Upper lobe of left lung (tissue), 4 donors: ENCODE measurements at regions not wholly inside any gene's neighbourhood (a gene's known extent, or its start where the extent isn't known, plus 50 kb on each side); places are given as distances from the start of the nearest gene placed in this dataset.

Source experiments
- POLR2A ChIP-seq, 4 donors: fragments of 450-650 bp; IDR thresholded peaks; one replicate each; pipeline ENCODE4 v1.5.1; 2016 to 2017; ENCODE audit warnings: antibody characterized with exemption in 4 of 4, mild to moderate bottlenecking in 2 of 4
- POLR2AphosphoS5 ChIP-seq, 2 donors: sonication (generic); formaldehyde crosslinking; IDR thresholded peaks; one replicate each; pipeline ENCODE4 v1.5.1; 2017; ENCODE audit warnings: antibody characterized with exemption in 2 of 2

DNA sequence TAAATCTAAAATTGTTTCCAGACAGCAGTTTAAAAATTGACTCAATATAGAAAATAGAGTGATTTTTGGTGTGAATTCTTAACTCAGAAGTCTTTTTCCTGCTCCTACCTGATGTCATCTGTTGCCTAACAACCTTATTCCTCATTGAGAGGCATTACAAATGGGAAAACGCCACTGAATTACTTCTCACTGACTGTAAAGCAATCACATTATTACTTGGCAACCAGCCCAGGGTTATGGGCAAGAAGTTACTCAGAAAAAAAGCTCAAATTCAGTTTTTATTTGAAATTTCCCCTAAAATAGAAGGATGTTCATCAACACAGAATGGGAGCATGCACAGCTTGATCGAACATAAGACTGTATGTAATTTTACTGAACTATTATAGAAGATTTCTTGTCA is 201.8 kb upstream of the GULP1 start:
- no peak for TF ChIP-seq POLR2A (IDR thresholded peaks at IDR 0.05)
- TF ChIP-seq POLR2AphosphoS5 (IDR thresholded peaks at IDR 0.05), result no peak
